Neural progenitor cell (in vitro differentiated cells): ENCODE measurements at regions not wholly inside any gene's neighbourhood (a gene's known extent, or its start where the extent isn't known, plus 50 kb on each side); places are given as distances from the start of the nearest gene placed in this dataset.

ENCODE experiments used
- CTCF ChIP-seq: fragments of 200-600 bp; sonication (generic); IDR thresholded peaks from 2 replicates; pipeline ENCODE4 v1.5.1; 2017; ENCODE audit warnings: antibody characterized with exemption, mild to moderate bottlenecking
- EZH2 ChIP-seq: fragments of 200-600 bp; sonication (generic); IDR thresholded peaks from 2 replicates; pipeline ENCODE4 v1.6.1; 2017; ENCODE audit warnings: antibody characterized with exemption, mild to moderate bottlenecking, moderate library complexity
- EZH2phosphoT487 ChIP-seq: fragments of 200-600 bp; sonication (generic); IDR thresholded peaks from 2 replicates; pipeline ENCODE4 v1.6.1; 2017; ENCODE audit warnings: antibody characterized with exemption

DNA sequence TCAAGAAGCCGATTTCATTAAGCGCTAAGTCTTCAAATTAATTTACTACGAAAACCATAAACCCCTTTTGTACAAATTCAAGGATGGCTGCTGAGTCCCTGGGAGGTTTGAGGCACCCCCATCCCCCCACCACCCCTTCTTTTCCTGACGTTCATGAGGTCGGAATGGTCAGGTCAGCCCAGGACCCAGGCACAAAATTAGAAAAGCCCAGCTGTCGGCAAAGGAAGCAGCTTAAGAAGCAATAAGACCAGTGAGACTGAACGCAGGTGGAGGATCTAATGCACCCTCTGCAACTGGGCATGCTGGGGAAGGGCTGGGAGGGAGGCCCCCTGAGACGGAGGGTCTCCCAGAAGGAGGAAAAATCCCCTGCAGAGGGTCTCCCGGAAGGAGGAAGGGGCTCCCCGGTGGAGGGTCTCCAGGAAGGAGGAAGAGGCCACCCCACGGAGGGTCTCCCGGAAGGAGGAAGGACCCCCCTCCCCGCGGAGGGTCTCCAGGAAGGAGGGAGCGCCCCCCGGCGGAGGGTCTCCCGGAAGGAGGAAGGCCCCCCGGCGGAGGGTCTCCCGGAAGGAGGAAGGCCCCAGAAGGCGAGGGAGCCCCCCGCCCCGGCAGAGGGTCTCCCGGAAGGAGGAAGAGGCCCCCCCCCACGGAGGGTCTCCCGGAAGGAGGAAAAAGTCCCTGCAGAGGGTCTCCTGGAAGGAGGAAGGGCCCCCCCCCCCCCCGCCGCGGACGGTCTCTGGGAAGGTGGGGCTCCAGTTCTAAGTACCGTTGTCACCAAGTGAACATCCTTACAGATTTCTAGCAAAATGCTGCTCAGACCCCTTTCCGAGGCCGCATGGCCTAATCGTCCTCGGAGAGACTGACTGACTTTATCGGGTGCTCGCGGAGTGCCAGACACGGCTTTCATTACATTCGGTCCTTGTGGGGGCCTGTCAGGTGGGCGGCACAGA is 74.4 kb upstream of the FCN1 start:
- TF ChIP-seq EZH2 (no peak), CTCF (no peak), EZH2phosphoT487 (no peak)
